NCI-H774 (cell line): ENCODE measurements at regions not wholly inside any gene's neighbourhood (a gene's known extent, or its start where the extent isn't known, plus 50 kb on each side); places are given as distances from the start of the nearest gene placed in this dataset.
"Not testable (repeated sequence)": the region's sequence is repeated elsewhere in the genome, so short reads cannot be mapped to it uniquely, and the experiment has no call there.

Source experiments
- DNase-seq: peaks from one replicate; lab custom pipeline; 2025; lab: John Stamatoyannopoulos, UW

DNA sequence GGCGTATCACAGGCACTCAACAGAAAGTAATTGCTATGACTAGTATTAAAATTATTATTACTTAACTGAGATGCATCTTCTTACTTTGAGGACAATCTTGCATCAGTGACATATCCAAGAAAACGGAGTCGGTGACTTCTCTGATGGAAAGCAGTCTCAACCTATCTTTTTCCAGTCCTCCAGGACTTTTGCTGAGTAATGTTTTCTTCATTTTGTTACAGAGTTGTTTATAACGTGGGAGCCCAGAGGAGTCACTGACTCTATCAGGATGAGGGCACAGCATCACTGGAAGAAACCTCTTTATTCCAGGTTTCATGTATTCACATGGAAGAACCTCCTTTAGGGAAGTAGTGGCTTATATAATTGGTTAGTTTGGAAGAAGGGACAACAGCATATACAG is 51.5 kb upstream of the MELK start:
- DNase-seq, result no peak

DNA sequence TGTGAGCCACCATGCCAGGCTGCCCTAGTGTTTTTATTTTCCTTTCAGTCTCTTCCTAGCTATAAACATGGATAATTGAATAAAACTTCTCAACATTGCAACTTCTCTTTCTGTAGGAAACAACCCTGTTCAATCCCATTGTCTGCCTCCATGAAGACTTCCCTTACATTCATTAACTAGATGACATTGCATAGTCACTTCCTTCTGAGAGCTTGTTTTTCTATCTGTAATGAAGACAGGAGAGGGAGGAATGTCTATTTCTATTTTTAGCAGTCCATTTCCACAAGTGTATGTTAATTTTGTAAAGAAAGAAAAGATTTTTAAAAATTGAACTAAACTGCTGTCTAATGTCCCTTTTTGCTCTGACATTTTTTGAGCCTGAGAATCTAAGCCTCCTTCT is 55.6 kb upstream of the MELK start:
- no peak for DNase-seq

DNA sequence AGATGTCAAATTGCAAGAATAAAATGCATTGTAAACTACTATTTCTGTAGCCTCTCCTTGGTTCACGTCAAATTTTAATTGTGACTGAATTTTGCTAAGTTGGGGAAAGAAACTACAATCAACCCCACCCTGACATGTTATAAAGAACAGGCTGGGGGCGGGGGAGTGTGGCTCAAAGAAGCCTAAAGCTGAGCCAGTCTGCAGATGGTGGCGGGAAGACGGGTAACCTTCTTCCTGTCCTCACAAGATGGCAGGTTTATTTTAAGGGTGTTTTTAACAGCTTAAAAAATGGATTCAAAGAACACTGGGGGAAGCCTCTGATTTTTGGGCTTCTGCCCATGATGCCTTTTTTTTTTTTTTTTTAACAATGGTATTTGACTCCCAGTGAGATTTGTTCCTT is 68.5 kb upstream of the MELK start:
- DNase-seq, result no peak

DNA sequence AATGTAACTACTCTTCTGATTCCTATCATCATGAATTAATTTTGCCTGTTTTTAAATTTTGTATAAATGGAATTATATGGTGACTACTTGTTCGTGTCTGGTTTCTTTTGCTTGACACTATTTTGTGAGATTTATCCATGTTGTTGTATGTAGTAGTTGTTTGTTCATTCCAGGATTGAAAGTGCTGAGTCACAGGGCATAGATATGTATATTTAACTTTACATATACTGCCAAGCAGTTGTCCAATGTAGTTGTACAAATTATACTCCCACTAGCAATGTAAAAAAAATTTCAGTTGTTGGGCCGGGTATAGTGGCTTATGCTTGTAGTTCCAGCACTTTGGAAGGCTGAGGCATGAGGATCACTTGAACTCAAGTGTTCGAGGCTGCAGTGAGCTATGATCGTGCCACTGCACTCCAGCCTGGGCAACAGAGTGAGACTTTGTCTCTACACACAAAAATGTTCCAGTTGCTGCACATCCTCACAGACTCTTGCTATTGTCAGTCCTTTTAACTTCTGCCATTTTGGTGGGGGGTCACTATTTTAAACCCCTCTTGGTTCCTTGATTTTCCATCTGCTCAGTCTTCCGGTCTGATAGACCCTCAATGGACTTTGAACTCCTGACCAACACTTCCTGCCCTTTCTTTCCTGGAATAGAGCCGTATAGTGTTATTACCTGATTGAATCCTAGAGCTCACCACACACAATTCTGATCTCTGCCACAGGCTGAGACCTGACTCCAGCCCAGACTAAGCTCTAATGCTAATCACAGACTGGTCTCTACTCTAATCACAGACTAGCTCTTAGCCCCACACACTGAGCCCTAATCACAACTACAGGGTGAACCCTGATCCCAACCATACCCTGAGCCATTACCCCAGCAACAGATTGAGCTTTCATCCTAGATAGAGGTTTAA is 69.3 kb upstream of the MELK start:
- DNase-seq, result no peak

DNA sequence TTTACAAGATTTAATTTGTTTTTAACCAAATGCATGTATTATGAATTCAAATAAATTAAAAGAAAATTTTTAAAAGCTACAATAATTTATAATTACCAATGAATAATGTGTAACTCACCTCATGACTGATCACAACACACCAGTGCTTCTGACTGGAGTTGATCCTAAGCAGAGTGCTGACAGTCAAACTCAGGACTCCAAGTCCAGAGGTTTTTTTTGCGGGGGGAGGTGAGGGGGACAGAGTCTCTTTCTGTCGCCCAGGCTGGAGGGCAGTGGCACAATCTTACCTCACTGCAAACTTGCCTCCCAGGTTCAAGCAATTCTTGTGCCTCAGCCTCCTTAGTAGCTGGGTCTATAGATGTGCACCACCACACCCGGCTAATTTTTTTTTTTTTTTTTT is 71.0 kb upstream of the MELK start:
- no peak for DNase-seq

DNA sequence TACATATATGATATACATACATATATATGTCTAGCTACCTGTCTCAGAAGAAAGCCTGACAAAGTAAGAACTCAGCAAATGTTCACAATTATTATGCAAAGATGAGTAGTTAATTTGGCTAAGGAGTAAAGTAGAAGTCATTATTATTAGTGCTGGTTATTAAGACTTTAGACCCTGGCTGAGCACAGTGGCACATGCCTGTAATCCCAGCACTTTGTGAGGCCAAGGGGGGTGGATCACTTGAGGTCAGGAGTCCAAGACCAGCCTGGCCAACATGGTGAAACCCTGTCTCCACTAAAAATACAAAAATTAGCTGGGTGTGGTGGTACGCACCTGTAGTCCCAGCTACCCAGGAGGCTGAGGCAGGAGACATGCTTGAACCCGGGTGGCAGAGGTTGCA is 71.8 kb upstream of the MELK start:
- DNase-seq, result not testable (repeated sequence)

- DNase-seq, result no peak
Observed at GRCh38 chr9:36499174-36499890, 73.4 kb upstream of the MELK start.

DNA sequence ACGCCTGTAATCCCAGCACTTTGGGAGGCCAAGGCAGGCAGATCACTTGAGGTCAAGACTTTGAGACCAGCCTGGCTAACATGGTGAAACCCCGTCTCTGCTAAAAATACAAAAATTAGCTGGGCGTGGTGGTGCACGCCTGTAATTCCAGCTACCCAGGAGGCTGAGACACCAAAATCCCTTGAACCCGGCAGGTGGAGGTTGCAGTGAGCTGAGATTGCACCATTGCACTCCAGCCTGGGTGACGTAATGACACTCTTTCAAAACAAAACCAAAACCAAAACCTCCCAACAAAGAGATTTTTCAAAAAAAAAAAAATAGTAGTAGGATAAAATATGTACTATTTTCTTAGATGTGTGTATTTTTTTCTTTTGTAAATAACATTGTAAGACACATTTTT is 79.1 kb upstream of the MELK start:
- DNase-seq, result not testable (repeated sequence)

GRCh38 chr9:36492865-36493264 is 79.8 kb upstream of the MELK start:
- DNase-seq, result no peak

DNA sequence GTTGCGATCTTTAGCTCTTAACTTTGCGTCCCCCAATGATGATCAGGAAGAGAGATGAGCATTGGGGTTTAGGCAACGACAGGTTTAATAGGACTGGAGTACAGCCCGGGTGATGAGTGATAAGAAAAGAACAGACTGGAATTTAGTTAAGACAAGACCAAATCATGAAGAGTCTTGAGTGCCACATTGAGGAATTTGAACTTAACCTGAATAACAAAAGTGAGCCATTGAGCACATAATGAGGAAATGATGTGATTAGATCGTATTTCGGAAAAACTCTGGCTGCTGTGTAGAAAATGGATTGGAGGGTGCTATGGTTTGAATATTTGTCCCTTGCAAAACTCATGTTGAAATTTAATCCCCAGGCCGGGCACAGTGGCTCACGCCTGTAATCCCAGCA is 83.2 kb upstream of the MELK start:
- no peak for DNase-seq

DNA sequence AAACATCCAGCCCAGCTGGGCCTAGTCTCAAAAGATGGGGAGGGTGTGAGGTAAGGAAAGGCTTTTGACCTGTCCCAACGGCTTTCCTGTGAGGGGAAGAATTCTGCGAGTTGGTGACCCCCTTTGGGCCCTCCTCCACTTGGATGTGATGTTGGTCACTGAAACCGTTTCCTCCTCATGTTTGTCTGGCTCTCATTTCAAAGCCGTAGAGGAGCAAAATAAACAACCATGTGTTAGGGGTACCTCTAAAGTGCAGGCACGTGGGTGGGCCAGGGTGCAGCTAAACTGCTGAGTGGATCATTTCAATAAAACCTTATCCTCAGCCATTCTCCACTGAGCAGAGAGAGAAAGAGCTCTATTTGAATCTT is 84.3 kb upstream of the MELK start:
- no peak for DNase-seq

DNA sequence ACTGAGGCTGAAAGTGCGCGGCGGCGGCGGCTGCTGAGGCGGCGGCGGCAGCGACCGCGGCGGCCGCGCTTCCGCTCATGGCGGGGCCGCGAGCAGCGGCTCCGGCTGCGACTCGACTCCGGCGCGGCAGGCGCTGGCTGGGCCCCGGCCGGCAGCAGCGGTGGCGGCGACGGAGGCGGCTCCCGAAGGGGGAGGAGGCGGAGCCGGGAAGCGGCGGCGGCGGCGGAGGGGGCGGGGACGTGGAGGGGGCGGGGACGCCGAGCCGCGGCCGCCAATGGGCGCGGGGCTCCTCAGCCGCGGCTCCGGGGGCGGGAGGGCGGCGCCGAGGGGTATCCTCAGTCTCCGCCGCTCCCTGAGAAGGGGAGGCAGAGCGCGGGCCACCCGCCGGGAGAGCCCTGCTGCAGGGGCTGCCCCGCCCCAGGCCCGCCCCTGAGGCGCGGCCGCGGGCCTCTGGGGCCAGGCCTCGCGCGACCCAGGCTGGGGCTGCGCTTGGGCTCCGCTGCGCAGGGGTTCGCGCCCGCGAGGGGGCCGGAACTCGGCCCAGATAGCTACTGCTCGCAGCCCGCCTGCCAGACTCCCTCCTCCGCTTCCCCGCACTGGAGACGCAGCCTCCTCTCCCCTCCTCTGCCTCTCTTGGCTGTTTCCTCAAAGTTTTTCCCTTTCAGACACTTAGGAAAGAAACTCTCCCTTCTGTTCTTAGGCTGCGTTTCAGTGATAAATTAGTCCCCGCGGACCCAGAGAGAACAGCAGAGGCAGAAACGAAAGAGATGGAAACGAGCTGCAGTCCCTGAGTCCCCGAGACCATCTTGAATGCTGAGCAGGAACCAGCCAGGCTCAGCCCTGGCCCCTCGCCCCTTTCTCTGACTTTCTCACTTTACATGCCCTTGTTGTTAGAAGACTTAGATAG is 85.0 kb upstream of the MELK start:
- DNase-seq, result peak; percentile 94

DNA sequence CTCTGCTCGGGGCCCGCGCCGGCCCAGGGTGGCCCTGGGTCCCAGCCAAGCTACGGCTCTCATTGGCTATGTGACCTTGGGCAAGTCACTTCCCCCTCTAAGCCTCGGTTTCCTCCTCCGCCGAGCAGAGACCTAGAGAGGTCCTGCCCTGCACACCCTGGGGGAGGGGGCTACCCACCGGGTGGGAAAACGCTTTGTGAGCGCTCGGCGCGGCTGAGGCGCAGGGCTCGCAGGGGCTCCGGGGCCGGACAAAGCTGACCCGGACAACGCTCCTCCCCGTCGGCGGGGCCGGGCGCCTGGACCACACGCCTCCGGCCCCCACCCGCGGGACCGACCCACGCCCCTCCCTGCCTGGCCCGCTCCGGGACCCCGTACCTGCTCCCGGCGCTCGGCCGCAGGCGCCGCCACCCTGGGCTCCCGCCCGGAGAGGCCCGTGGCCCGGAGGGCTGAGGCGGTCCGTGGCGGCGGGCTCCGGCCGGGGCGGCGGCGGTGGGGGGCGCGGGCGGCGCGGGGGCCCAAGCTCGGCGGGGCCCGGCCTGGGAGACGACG is 85.7 kb upstream of the MELK start:
- DNase-seq, result no peak

GRCh38 chr9:36486329-36486932 is 86.3 kb upstream of the MELK start:
- DNase-seq, result no peak

DNA sequence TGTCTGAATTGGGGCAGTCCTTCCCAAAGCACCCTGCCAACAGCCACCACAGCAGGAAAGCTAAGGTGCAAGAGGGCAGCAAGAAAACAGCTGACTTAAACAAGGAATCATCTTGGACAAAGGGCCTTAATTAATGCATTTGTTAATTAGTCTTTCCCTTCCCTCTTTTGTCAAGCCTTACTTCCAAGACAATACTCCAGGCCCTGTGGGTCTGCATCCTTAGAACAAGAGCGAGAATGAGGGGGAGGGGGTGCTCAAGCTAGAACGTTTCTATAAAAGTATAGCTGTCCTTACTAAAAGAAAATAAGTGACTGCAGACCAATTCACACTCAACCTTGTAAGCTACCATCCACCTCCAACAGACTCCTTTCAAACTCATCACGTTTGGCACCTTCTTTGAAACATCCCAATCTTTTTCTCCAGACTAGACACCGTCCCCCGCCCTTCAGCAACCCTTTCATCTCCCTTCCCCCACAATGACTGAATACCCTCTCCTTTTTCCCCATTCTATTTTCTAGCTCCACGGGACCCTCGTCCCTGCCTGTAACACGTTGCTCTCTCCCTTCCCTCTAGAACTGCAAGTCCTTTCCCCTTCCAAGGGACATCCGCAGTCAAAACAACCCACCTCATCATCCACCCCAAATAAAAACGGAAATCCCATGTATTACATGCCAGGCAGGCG is 85.7 kb upstream of the RNF38 start:
- no peak for DNase-seq

- DNase-seq, result no peak
Observed at GRCh38 chr9:36484124-36484523, 84.1 kb upstream of the RNF38 start.

DNA sequence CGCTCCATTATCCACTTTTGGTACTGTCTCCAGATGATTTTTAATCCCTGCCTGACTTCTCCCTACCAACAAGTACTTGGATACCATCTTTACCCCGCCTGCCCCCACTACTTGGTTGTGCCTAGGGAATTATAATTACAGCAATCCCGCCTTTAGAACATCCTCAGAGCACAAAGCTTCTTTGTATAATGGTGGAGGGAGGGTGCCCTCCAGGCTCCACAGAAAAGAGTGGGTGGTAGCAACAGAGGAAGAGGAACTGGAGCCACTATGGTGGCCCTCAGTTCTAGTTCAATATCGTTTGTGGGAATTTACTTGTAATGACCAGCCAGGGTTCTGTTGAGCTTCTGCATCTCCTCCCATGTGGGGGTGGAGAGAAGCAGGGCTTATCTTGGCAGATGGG is 79.0 kb upstream of the RNF38 start:
- no peak for DNase-seq

DNA sequence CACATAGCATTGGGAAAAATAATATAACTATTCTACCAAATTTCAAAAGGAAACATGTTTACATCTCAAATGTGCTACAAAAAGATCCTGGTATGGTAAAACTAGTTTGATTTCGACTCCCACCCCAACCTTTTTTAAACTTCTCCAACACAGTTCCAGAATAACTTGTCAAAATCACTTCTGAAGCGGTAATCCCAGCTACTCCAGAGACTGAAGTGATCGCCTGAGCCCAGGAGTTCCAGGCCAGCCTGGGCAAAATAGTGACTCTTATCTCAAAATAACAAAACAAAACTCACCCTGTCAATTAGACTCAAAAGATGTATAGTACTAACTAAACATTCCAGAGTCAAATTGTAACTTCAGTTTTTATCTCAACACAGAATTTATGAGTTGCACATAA is 71.3 kb upstream of the RNF38 start:
- DNase-seq, result no peak

DNA sequence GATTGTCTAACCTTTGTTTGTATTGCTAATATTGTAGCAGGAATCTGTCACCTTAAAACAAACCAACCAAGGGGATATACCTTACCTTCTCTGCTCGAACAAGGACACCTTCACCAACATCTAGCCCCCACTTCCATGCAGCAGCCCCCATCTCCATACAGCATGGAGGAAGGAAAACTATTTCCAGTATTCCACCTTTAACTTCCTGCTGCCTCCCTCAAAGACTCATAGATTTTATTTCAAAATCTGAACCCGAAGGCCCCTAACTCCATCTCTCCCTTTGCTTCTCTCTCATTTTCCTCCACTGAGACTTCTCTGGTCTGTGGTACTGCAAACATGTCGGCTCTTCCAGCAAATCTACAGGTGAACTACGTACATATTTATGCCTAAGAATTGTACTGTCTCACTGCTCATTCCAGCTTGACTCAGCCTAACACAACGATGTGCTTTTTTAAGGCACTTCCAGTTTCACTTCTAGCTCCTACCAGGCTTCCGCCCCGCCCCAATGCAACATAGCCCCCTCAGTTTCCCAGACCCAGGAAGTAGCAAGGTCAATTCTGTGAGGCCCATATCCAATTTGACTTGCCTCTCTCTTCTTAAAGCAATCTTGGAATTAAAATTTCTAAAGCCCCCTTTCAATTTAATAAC is 70.7 kb upstream of the RNF38 start:
- no peak for DNase-seq

DNA sequence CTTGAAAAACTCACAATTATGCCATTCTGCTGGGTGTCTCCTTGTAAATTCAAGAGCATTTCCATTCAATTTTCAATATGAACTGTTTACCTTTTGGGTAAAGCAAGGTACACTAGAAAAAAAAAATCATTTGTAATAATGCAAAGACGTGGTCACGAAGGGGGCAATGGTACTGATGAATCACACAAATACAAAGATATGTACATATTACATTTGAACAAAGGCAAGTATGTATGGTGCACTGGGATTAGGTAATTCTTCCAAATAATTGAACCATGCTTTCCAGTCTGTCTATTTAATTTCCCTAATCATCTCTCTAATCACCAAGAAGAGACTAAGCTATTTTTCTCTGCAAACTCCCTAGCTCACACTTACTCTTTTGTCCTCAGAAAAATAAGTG is 63.4 kb upstream of the RNF38 start:
- DNase-seq, result no peak

- DNase-seq, result no peak
Observed at GRCh38 chr9:36462245-36462644, 62.2 kb upstream of the RNF38 start.
